ENCODE measurements at regions not wholly inside any gene's neighbourhood (a gene's known extent, or its start where the extent isn't known, plus 50 kb on each side); places are given as distances from the start of the nearest gene placed in this dataset.

DNA sequence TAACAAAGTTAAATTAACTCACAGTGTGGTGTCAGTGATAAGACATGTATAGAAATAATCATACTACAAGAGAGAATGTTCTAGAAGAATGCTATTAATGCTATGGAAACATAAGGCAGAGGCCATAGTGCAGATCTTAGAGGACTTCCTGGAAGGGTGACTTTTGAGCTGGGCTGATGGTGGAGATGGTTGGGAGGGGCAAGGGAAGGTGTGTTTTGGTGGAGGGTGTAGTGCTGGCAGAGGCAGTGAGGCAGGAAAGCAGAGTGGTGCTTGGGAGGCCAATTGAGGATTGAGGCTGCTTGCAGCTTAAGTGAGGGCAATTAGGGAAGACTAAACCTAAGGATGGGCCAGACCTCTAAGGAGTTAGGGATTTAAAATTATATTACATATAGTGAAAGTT, 58.5 kb upstream of the FNDC1 start:
- intact Hi-C loops (cut with DNase I): no loop called here
- TF ChIP-seq, protein P1, sequence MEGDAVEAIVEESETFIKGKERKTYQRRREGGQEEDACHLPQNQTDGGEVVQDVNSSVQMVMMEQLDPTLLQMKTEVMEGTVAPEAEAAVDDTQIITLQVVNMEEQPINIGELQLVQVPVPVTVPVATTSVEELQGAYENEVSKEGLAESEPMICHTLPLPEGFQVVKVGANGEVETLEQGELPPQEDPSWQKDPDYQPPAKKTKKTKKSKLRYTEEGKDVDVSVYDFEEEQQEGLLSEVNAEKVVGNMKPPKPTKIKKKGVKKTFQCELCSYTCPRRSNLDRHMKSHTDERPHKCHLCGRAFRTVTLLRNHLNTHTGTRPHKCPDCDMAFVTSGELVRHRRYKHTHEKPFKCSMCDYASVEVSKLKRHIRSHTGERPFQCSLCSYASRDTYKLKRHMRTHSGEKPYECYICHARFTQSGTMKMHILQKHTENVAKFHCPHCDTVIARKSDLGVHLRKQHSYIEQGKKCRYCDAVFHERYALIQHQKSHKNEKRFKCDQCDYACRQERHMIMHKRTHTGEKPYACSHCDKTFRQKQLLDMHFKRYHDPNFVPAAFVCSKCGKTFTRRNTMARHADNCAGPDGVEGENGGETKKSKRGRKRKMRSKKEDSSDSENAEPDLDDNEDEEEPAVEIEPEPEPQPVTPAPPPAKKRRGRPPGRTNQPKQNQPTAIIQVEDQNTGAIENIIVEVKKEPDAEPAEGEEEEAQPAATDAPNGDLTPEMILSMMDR (IDR thresholded peaks at IDR 0.05; ENCODE audit: borderline replicate concordance, extremely low read depth, insufficient read depth): no peak
- H3K27me3 ChIP-seq (ENCODE audit: control insufficient read depth, insufficient read depth, low read length): no peaks in the 10 kb centered on the region
- no peak for DNase-seq
- no peak overlapping the region for H3K27ac ChIP-seq (ENCODE audit: low read depth in 2 of 2, low read length in 2 of 2)
- no peaks in the 10 kb centered on the region for H3K36me3 ChIP-seq (ENCODE audit: control insufficient read depth in 2 of 3, insufficient read depth in 3 of 3, low read length in 3 of 3)
- H3K9ac ChIP-seq (ENCODE audit: low read length in 3 of 3): no peak overlapping the region
- no peaks in the 10 kb centered on the region for H3K9me3 ChIP-seq (ENCODE audit: control insufficient read depth in 2 of 3, insufficient read depth in 1 of 3, low read length in 3 of 3)
- no peaks in the 10 kb centered on the region for H3K4me1 ChIP-seq (ENCODE audit: control insufficient read depth in 2 of 3, insufficient read depth in 2 of 3, low read depth in 1 of 3, low read length in 3 of 3)
- no peak overlapping the region for H3K4me3 ChIP-seq (ENCODE audit: low read length in 3 of 3)
- FAIRE-seq: no peak

DNA sequence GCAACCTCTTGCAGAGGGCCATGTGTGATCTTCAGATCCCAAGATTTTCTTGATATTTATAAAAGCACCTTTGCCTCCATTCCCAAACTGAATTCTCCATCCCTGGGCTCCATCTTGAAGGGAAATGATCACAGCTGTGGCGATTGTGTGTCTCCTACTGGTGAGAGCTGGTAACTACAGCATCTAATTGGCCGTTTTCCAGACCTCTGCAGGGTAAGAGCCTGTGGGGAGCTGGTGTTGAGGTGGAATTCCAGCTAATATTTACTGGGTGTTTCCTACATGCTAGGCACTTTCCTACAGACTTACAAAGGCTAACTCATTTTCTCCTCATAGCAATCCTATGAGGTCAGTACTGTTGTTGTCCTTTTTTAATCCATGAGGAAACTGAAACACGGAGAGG, 59.2 kb upstream of the FNDC1 start:
- intact Hi-C loops (cut with DNase I): no loop called here
- TF ChIP-seq, protein P1 (IDR thresholded peaks at IDR 0.05; ENCODE audit: borderline replicate concordance, extremely low read depth, insufficient read depth): peak; percentile 50
- Histone ChIP-seq H3K27ac (ENCODE audit: low read depth in 2 of 2, low read length in 2 of 2) (no peak overlapping the region), H3K9ac (ENCODE audit: low read length in 3 of 3) (no peak overlapping the region), H3K4me3 (ENCODE audit: low read length in 3 of 3) (no peak overlapping the region), H3K4me1 (ENCODE audit: control insufficient read depth in 2 of 3, insufficient read depth in 2 of 3, low read depth in 1 of 3, low read length in 3 of 3) (no peaks in the 10 kb centered on the region), H3K27me3 (ENCODE audit: control insufficient read depth, insufficient read depth, low read length) (no peaks in the 10 kb centered on the region), H3K36me3 (ENCODE audit: control insufficient read depth in 2 of 3, insufficient read depth in 3 of 3, low read length in 3 of 3) (no peaks in the 10 kb centered on the region), H3K9me3 (ENCODE audit: control insufficient read depth in 2 of 3, insufficient read depth in 1 of 3, low read length in 3 of 3) (no peaks in the 10 kb centered on the region)
- no peak for FAIRE-seq
- peak in 2 of 5 donors; percentile 31 to 38 for DNase-seq

- TF ChIP-seq, protein P1 (IDR thresholded peaks at IDR 0.05; ENCODE audit: borderline replicate concordance, extremely low read depth, insufficient read depth): no peak
- Histone ChIP-seq H3K9me3 (ENCODE audit: control insufficient read depth in 2 of 3, insufficient read depth in 1 of 3, low read length in 3 of 3) (no peaks in the 10 kb centered on the region), H3K27me3 (ENCODE audit: control insufficient read depth, insufficient read depth, low read length) (no peaks in the 10 kb centered on the region), H3K4me1 (ENCODE audit: control insufficient read depth in 2 of 3, insufficient read depth in 2 of 3, low read depth in 1 of 3, low read length in 3 of 3) (no peaks in the 10 kb centered on the region), H3K36me3 (ENCODE audit: control insufficient read depth in 2 of 3, insufficient read depth in 3 of 3, low read length in 3 of 3) (no peaks in the 10 kb centered on the region), H3K9ac (ENCODE audit: low read length in 3 of 3) (no peak overlapping the region), H3K4me3 (ENCODE audit: low read length in 3 of 3) (no peak overlapping the region), H3K27ac (ENCODE audit: low read depth in 2 of 2, low read length in 2 of 2) (no peak overlapping the region)
- DNase-seq (peak in 1 of 5 donors; percentile 7), FAIRE-seq (no peak)
- intact Hi-C loops (cut with DNase I): no loop called here
Measured at GRCh38 chr6:159109391-159109790, 59.8 kb upstream of the FNDC1 start.

DNA sequence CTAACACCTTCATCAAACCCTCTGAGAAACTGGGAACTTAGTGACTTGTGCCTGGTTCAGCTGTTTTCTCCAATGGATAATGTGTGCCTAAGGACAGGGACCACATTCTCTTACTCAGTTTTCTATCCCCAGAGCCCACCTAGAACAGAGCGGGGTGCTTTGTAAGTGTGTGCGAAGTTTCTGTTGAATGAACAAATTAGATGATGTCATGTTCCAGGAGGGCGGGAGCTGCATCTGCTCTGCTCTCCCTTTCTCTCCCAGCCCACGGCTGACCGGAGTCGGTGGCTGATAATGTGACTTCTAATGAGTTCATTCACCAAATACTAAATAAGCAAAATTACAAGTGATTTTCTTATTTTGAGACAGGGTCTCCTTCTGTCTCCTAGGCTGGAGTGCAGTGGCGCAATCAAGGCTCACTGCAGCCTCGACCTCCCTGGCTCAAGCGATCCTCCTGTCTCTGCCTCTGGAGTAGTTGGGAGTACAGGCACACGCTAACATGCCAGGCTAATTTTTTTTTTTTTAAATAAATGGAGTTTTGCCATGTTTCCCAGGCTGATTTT, 60.7 kb upstream of the FNDC1 start:
- no peaks in the 10 kb centered on the region for H3K4me1 ChIP-seq (ENCODE audit: control insufficient read depth in 2 of 3, insufficient read depth in 2 of 3, low read depth in 1 of 3, low read length in 3 of 3)
- H3K9me3 ChIP-seq (ENCODE audit: control insufficient read depth in 2 of 3, insufficient read depth in 1 of 3, low read length in 3 of 3): no peaks in the 10 kb centered on the region
- no peak overlapping the region for H3K9ac ChIP-seq (ENCODE audit: low read length in 3 of 3)
- DNase-seq (peak in 2 of 5 donors; percentile 24 to 44), FAIRE-seq (no peak)
- intact Hi-C loops (cut with DNase I): no loop called here
- H3K27ac ChIP-seq (ENCODE audit: low read depth in 2 of 2, low read length in 2 of 2): no peak overlapping the region
- no peaks in the 10 kb centered on the region for H3K27me3 ChIP-seq (ENCODE audit: control insufficient read depth, insufficient read depth, low read length)
- no peak overlapping the region for H3K4me3 ChIP-seq (ENCODE audit: low read length in 3 of 3)
- TF ChIP-seq, protein P1 (IDR thresholded peaks at IDR 0.05; ENCODE audit: borderline replicate concordance, extremely low read depth, insufficient read depth): no peak
- no peaks in the 10 kb centered on the region for H3K36me3 ChIP-seq (ENCODE audit: control insufficient read depth in 2 of 3, insufficient read depth in 3 of 3, low read length in 3 of 3)

Measured in kidney (tissue), 13 donors.